BJ (cell line): ENCODE measurements at regions not wholly inside any gene's neighbourhood (a gene's known extent, or its start where the extent isn't known, plus 50 kb on each side); places are given as distances from the start of the nearest gene placed in this dataset.

Source experiments
- CTCF ChIA-PET: fragments of 350-600 bp; formaldehyde crosslinking; extraction: SDS; loops from one replicate; lab custom pipeline; 2021; ENCODE audit warnings: antibody characterized with exemption, inconsistent platforms; lab: Yijun Ruan, JAX
- POLR2A ChIA-PET: fragments of 300-600 bp; sonication (Branson Sonifier 250); formaldehyde crosslinking; extraction: SDS; loops from one replicate; lab custom pipeline; 2021; ENCODE audit warnings: antibody characterized with exemption; lab: Charles Lee
- DNase-seq: peaks from one replicate; pipeline ENCODE4 v3.0.0-alpha.2; 2011; ENCODE audit warnings: low read depth
- H3K27me3 ChIP-seq: 2 replicates; pipeline ENCODE4 v1.6.0; 2011; ENCODE audit warnings: low read length; ENCODE audit not compliant: control insufficient read depth, insufficient read depth
- H3K36me3 ChIP-seq: 2 replicates; pipeline ENCODE4 v1.5.1; 2011; ENCODE audit warnings: low read length; ENCODE audit not compliant: control insufficient read depth, insufficient read depth
- H3K4me3 ChIP-seq: 2 replicates; pipeline ENCODE4 v1.5.1; 2011; ENCODE audit warnings: low read depth, mild to moderate bottlenecking, control low read depth, low read length
- CTCF ChIP-seq: IDR thresholded peaks from 2 replicates; pipeline ENCODE4 v1.5.1; 2011; ENCODE audit warnings: low read depth, mild to moderate bottlenecking, control low read depth, inconsistent platforms, low read length, moderate library complexity; ENCODE audit not compliant: insufficient read depth

- POLR2A ChIA-PET = no interaction called here
- no peak for TF ChIP-seq CTCF
- no peaks in the 10 kb centered on the region; the same call in 1 of the 2 replicates for H3K27me3 ChIP-seq
- no peaks in the 10 kb centered on the region for H3K36me3 ChIP-seq
- no peak overlapping the region for H3K4me3 ChIP-seq
- no peak for DNase-seq
- CTCF ChIA-PET = no interaction called here
Observed at GRCh38 chr5:8894031-8894430, 651.8 kb downstream of the SEMA5A start.

DNA sequence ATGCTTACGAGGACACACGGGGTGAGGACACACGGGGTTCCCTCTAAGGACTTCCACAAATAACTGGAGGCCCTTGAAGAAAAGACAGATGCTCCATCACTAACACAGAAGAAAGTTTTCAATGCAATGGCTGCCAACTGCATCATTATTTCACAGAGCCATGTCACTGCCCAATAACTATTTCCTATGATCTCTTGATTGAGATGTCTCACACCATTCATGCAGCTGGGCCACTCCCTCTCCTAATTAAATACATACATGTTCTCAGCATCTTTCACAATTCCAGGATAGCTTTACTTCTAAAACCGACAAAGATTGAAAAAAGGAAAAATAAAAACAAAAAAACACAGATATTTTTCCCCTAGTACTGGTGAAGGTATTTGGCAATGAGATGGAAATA, 650.8 kb downstream of the SEMA5A start:
- H3K27me3 ChIP-seq = no peaks in the 10 kb centered on the region; the same call in 1 of the 2 replicates
- POLR2A ChIA-PET = no interaction called here
- H3K36me3 ChIP-seq = no peaks in the 10 kb centered on the region
- DNase-seq = no peak
- H3K4me3 ChIP-seq = no peak overlapping the region
- TF ChIP-seq CTCF = no peak
- CTCF ChIA-PET = interaction anchor here (1.3 kb wide), 1 partner anchor 11 kb away, joined by 3 read pairs; no protein-coding TSS in a partner anchor

- no peaks in the 10 kb centered on the region for H3K36me3 ChIP-seq
- no peak for TF ChIP-seq CTCF
- POLR2A ChIA-PET = no interaction called here
- CTCF ChIA-PET = interaction anchor here (1.3 kb wide), 1 partner anchor 11 kb away, joined by 3 read pairs; no protein-coding TSS in a partner anchor
- H3K27me3 ChIP-seq = no peaks in the 10 kb centered on the region; the same call in 1 of the 2 replicates
- no peak for DNase-seq
- H3K4me3 ChIP-seq = no peak overlapping the region
Observed at GRCh38 chr5:8895599-8895998, 650.3 kb downstream of the SEMA5A start.

DNA sequence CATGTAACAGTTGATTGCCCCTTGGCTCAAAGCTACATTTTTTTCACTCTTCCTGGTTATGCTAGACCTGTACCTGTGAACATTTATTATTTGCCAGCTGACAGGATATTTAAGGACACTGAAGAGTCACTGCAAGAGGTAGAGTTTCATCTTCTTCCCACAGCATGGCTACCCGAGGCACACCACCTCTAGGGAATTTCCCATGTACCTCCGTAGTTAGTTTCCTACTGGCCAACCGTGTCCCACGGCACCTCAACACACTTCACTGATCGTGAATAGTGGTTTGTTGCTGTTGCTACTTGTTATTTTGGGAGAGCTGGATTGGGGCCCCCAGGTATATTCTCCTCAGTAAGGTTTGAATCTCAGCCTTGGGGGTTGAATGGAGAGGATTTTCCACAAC, 648.6 kb downstream of the SEMA5A start:
- ChIA-PET POLR2A (no interaction called here), CTCF (interaction anchor here (2.6 kb wide), 1 partner anchor 9 kb away, joined by 6 read pairs; no protein-coding TSS in a partner anchor)
- no peaks in the 10 kb centered on the region for H3K36me3 ChIP-seq
- no peak for DNase-seq
- no peak for TF ChIP-seq CTCF
- no peaks in the 10 kb centered on the region for H3K27me3 ChIP-seq
- H3K4me3 ChIP-seq = no peak overlapping the region

GRCh38 chr5:8905021-8905420, 640.9 kb downstream of the SEMA5A start:
- peak; percentile 36 for DNase-seq
- POLR2A ChIA-PET = no interaction called here

More at GRCh38 chr5:8905021-8905420, 640.9 kb downstream of the SEMA5A start:
- CTCF ChIA-PET = interaction anchor here (0.6 kb wide), 1 partner anchor 10 kb away, joined by 3 read pairs; no protein-coding TSS in a partner anchor
- no peaks in the 10 kb centered on the region for H3K36me3 ChIP-seq
- no peak for TF ChIP-seq CTCF
- no peak overlapping the region for H3K4me3 ChIP-seq
- no peaks in the 10 kb centered on the region for H3K27me3 ChIP-seq
